ENCODE measurements at regions not wholly inside any gene's neighbourhood (a gene's known extent, or its start where the extent isn't known, plus 50 kb on each side); places are given as distances from the start of the nearest gene placed in this dataset.

DNA sequence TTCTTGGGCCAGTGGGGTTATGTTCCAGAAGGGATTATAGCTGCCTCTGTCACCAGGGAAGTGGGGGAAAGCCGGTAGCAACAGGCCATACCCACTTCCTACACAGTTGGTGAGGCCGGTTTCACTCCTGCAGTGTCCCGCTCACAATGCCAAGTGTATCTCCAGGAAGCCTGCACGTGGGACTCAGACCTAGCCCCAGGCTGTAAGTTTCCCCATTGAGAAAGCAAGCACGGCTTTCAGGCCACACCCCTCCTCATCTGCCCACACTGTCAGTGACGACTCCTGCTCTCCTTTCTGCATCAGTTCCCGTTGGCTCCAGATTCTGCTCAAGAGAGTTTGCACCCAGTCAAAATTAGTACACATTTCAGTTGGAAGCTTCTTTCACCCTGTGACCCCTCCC lies 51.6 kb upstream of the CPOX start:
- TF ChIP-seq, protein P1, sequence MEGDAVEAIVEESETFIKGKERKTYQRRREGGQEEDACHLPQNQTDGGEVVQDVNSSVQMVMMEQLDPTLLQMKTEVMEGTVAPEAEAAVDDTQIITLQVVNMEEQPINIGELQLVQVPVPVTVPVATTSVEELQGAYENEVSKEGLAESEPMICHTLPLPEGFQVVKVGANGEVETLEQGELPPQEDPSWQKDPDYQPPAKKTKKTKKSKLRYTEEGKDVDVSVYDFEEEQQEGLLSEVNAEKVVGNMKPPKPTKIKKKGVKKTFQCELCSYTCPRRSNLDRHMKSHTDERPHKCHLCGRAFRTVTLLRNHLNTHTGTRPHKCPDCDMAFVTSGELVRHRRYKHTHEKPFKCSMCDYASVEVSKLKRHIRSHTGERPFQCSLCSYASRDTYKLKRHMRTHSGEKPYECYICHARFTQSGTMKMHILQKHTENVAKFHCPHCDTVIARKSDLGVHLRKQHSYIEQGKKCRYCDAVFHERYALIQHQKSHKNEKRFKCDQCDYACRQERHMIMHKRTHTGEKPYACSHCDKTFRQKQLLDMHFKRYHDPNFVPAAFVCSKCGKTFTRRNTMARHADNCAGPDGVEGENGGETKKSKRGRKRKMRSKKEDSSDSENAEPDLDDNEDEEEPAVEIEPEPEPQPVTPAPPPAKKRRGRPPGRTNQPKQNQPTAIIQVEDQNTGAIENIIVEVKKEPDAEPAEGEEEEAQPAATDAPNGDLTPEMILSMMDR (IDR thresholded peaks at IDR 0.05): no peak
- TF ChIP-seq POLR2A (IDR thresholded peaks at IDR 0.05): no peak
